HuH-7 (cell line): ENCODE measurements at regions not wholly inside any gene's neighbourhood (a gene's known extent, or its start where the extent isn't known, plus 50 kb on each side); places are given as distances from the start of the nearest gene placed in this dataset.

Experiments used
- DNase-seq: peaks from one replicate; pipeline ENCODE4 v3.0.0; 2011; ENCODE audit warnings: low spot score

- DNase-seq, result no peak
Measured at GRCh38 chr1:170316270-170316669, 170.5 kb downstream of the NTMT2 start.

- DNase-seq, result no peak
Measured at GRCh38 chr1:170318141-170318540, 172.4 kb downstream of the NTMT2 start.

GRCh38 chr1:170318736-170319135 is 173.0 kb downstream of the NTMT2 start:
- DNase-seq, result no peak

GRCh38 chr1:170321113-170321512 is 175.4 kb downstream of the NTMT2 start:
- no peak for DNase-seq

- DNase-seq, result no peak
Measured at GRCh38 chr1:170326186-170326585, 180.4 kb downstream of the NTMT2 start.

- DNase-seq, result no peak
Measured at GRCh38 chr1:170332801-170333200, 187.0 kb downstream of the NTMT2 start.

- no peak for DNase-seq
Measured at GRCh38 chr1:170337413-170337994, 191.7 kb downstream of the NTMT2 start.

- DNase-seq, result no peak
Measured at GRCh38 chr1:170339534-170339933, 192.4 kb upstream of the GORAB start.

GRCh38 chr1:170340308-170340707 is 191.7 kb upstream of the GORAB start:
- DNase-seq, result no peak

- no peak for DNase-seq
Measured at GRCh38 chr1:170351366-170351946, 180.5 kb upstream of the GORAB start.

GRCh38 chr1:170354246-170354645 is 177.7 kb upstream of the GORAB start:
- DNase-seq, result no peak

- DNase-seq, result no peak
Measured at GRCh38 chr1:170354690-170355089, 177.3 kb upstream of the GORAB start.

- no peak for DNase-seq
Measured at GRCh38 chr1:170355267-170355801, 176.6 kb upstream of the GORAB start.

- DNase-seq, result no peak
Measured at GRCh38 chr1:170356585-170356984, 175.4 kb upstream of the GORAB start.

- no peak for DNase-seq
Measured at GRCh38 chr1:170357750-170358149, 174.2 kb upstream of the GORAB start.

- no peak for DNase-seq
Measured at GRCh38 chr1:170360601-170361000, 171.4 kb upstream of the GORAB start.

GRCh38 chr1:170365331-170365730 is 166.6 kb upstream of the GORAB start:
- no peak for DNase-seq

GRCh38 chr1:170366980-170367379 is 165.0 kb upstream of the GORAB start:
- DNase-seq, result no peak

- DNase-seq, result no peak
Measured at GRCh38 chr1:170367615-170368014, 164.4 kb upstream of the GORAB start.

GRCh38 chr1:170369000-170369399 is 163.0 kb upstream of the GORAB start:
- no peak for DNase-seq

- no peak for DNase-seq
Measured at GRCh38 chr1:170369417-170369816, 162.5 kb upstream of the GORAB start.

GRCh38 chr1:170370087-170370486 is 161.9 kb upstream of the GORAB start:
- no peak for DNase-seq

GRCh38 chr1:170375082-170375723 is 156.8 kb upstream of the GORAB start:
- no peak for DNase-seq
